ENCODE measurements at regions not wholly inside any gene's neighbourhood (a gene's known extent, or its start where the extent isn't known, plus 50 kb on each side); places are given as distances from the start of the nearest gene placed in this dataset.

GRCh38 chr6:4185846-4186245, 50.5 kb upstream of the ECI2 start:
- TF ChIP-seq, protein P1, sequence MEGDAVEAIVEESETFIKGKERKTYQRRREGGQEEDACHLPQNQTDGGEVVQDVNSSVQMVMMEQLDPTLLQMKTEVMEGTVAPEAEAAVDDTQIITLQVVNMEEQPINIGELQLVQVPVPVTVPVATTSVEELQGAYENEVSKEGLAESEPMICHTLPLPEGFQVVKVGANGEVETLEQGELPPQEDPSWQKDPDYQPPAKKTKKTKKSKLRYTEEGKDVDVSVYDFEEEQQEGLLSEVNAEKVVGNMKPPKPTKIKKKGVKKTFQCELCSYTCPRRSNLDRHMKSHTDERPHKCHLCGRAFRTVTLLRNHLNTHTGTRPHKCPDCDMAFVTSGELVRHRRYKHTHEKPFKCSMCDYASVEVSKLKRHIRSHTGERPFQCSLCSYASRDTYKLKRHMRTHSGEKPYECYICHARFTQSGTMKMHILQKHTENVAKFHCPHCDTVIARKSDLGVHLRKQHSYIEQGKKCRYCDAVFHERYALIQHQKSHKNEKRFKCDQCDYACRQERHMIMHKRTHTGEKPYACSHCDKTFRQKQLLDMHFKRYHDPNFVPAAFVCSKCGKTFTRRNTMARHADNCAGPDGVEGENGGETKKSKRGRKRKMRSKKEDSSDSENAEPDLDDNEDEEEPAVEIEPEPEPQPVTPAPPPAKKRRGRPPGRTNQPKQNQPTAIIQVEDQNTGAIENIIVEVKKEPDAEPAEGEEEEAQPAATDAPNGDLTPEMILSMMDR (conservative IDR thresholded peaks at IDR 0.05; ENCODE audit: low read length): no peak
- TF ChIP-seq EZH2phosphoT487 (IDR thresholded peaks at IDR 0.05; ENCODE audit: borderline replicate concordance, low read depth, low read length): no peak
